Activated naive CD8-positive, alpha-beta T cell treated with anti-CD3 and anti-CD28 coated beads, Interleukin-2, amount 10 ng/mL, durations not matched to agents 7 days and 5 days (primary cell): ENCODE measurements at regions not wholly inside any gene's neighbourhood (a gene's known extent, or its start where the extent isn't known, plus 50 kb on each side); places are given as distances from the start of the nearest gene placed in this dataset.

Experiments used
- ATAC-seq: fragments of 150-1000 bp; cut with Tn5 transposase; one replicate; pipeline ENCODE4 v1.10.0; 2021; ENCODE audit warnings: low read depth, moderate library complexity
- POLR2A ChIA-PET: fragments of 350-600 bp; sonication (Branson Sonifier 250); formaldehyde crosslinking; loops from one replicate; lab custom pipeline; 2021; ENCODE audit warnings: antibody characterized with exemption; lab: Charles Lee
- DNase-seq: peaks from one replicate; pipeline ENCODE4 v3.0.0; 2021
- H3K27ac Mint-ChIP-seq: one replicate; pipeline ENCODE4 v1.8.0; 2022; ENCODE audit warnings: mild to moderate bottlenecking, mixed read lengths
- H3K27me3 Mint-ChIP-seq: one replicate; pipeline ENCODE4 v1.8.0; 2022; ENCODE audit warnings: mild to moderate bottlenecking, moderate library complexity, mixed read lengths
- H3K36me3 Mint-ChIP-seq: one replicate; pipeline ENCODE4 v1.8.0; 2021; ENCODE audit warnings: mild to moderate bottlenecking, mixed read lengths
- H3K4me1 Mint-ChIP-seq: one replicate; pipeline ENCODE4 v1.8.0; 2021; ENCODE audit warnings: mixed read lengths
- H3K4me3 Mint-ChIP-seq: one replicate; pipeline ENCODE4 v1.8.0; 2022; ENCODE audit warnings: mild to moderate bottlenecking, moderate library complexity, mixed read lengths
- H3K9me3 Mint-ChIP-seq: one replicate; pipeline ENCODE4 v1.8.0; 2021; ENCODE audit warnings: mixed read lengths

- DNase-seq (no peak), ATAC-seq (no peak)
- H3K36me3 Mint-ChIP-seq, result peaks cover 4% of the 10 kb centered on the region
- peaks cover 1% of the 10 kb centered on the region for H3K4me1 Mint-ChIP-seq
- no peak overlapping the region for H3K27ac Mint-ChIP-seq
- H3K4me3 Mint-ChIP-seq, result no peak overlapping the region
- H3K27me3 Mint-ChIP-seq, result no peaks in the 10 kb centered on the region
- H3K9me3 Mint-ChIP-seq, result peaks cover 9% of the 10 kb centered on the region
- POLR2A ChIA-PET, result no interaction called here
Measured at GRCh38 chr14:98536256-98536655, 735.7 kb downstream of the BCL11B start.

GRCh38 chr14:98542316-98542715, 729.7 kb downstream of the BCL11B start:
- ATAC-seq, result no peak

GRCh38 chr14:98543074-98543473, 728.9 kb downstream of the BCL11B start:
- peaks cover 3% of the 10 kb centered on the region for H3K36me3 Mint-ChIP-seq
- peaks cover 2% of the 10 kb centered on the region for H3K4me1 Mint-ChIP-seq
- ATAC-seq (no peak), DNase-seq (no peak)
- POLR2A ChIA-PET, result no interaction called here
- no peak overlapping the region for H3K4me3 Mint-ChIP-seq
- no peak overlapping the region for H3K27ac Mint-ChIP-seq
- peaks cover 2% of the 10 kb centered on the region for H3K27me3 Mint-ChIP-seq
- H3K9me3 Mint-ChIP-seq, result peaks cover 2% of the 10 kb centered on the region

More at GRCh38 chr14:98542316-98542715, 729.7 kb downstream of the BCL11B start:
- POLR2A ChIA-PET, result no interaction called here
- H3K27ac Mint-ChIP-seq, result no peak overlapping the region
- H3K27me3 Mint-ChIP-seq, result peaks cover 2% of the 10 kb centered on the region
- no peak overlapping the region for H3K4me3 Mint-ChIP-seq
- DNase-seq, result no peak
- H3K4me1 Mint-ChIP-seq, result no peaks in the 10 kb centered on the region
- peaks cover 4% of the 10 kb centered on the region for H3K36me3 Mint-ChIP-seq
- peaks cover 5% of the 10 kb centered on the region for H3K9me3 Mint-ChIP-seq

GRCh38 chr14:98544174-98544573, 727.8 kb downstream of the BCL11B start:
- no peaks in the 10 kb centered on the region for H3K36me3 Mint-ChIP-seq
- no peak for ATAC-seq
- no peak overlapping the region for H3K4me3 Mint-ChIP-seq
- peaks cover 3% of the 10 kb centered on the region for H3K4me1 Mint-ChIP-seq
- POLR2A ChIA-PET, result no interaction called here
- H3K27me3 Mint-ChIP-seq, result peaks cover 2% of the 10 kb centered on the region
- H3K9me3 Mint-ChIP-seq, result no peaks in the 10 kb centered on the region
- DNase-seq, result no peak
- no peak overlapping the region for H3K27ac Mint-ChIP-seq

GRCh38 chr14:98545181-98545580, 726.8 kb downstream of the BCL11B start:
- H3K4me1 Mint-ChIP-seq, result peaks cover 3% of the 10 kb centered on the region
- peaks cover 2% of the 10 kb centered on the region for H3K27me3 Mint-ChIP-seq
- H3K9me3 Mint-ChIP-seq, result no peaks in the 10 kb centered on the region
- ATAC-seq, result no peak
- H3K27ac Mint-ChIP-seq, result no peak overlapping the region
- DNase-seq, result no peak
- no peak overlapping the region for H3K4me3 Mint-ChIP-seq
- POLR2A ChIA-PET, result no interaction called here
- no peaks in the 10 kb centered on the region for H3K36me3 Mint-ChIP-seq

GRCh38 chr14:98548071-98548686, 723.8 kb downstream of the BCL11B start:
- POLR2A ChIA-PET, result no interaction called here
- no peak overlapping the region for H3K27ac Mint-ChIP-seq
- no peak for ATAC-seq

GRCh38 chr14:98551028-98551427, 721.0 kb downstream of the BCL11B start:
- Mint-ChIP-seq H3K36me3 (no peaks in the 10 kb centered on the region), H3K9me3 (no peaks in the 10 kb centered on the region), H3K4me1 (peaks cover 3% of the 10 kb centered on the region), H3K27me3 (no peaks in the 10 kb centered on the region), H3K4me3 (no peak overlapping the region), H3K27ac (no peak overlapping the region)
- ATAC-seq, result no peak
- DNase-seq, result no peak
- POLR2A ChIA-PET, result no interaction called here

More at GRCh38 chr14:98548071-98548686, 723.8 kb downstream of the BCL11B start:
- Mint-ChIP-seq H3K9me3 (no peaks in the 10 kb centered on the region), H3K36me3 (no peaks in the 10 kb centered on the region), H3K4me3 (no peak overlapping the region), H3K27me3 (peaks cover 2% of the 10 kb centered on the region), H3K4me1 (peaks cover 3% of the 10 kb centered on the region)
- no peak for DNase-seq

GRCh38 chr14:98555440-98555839, 716.6 kb downstream of the BCL11B start:
- no peaks in the 10 kb centered on the region for H3K36me3 Mint-ChIP-seq
- H3K4me1 Mint-ChIP-seq, result no peaks in the 10 kb centered on the region
- H3K27ac Mint-ChIP-seq, result no peak overlapping the region
- H3K4me3 Mint-ChIP-seq, result no peak overlapping the region
- DNase-seq (no peak), ATAC-seq (no peak)
- peaks cover 2% of the 10 kb centered on the region for H3K27me3 Mint-ChIP-seq
- POLR2A ChIA-PET, result no interaction called here
- H3K9me3 Mint-ChIP-seq, result peaks cover 8% of the 10 kb centered on the region

- DNase-seq, result no peak
- Mint-ChIP-seq H3K4me3 (no peak overlapping the region), H3K36me3 (peaks cover 4% of the 10 kb centered on the region), H3K27ac (no peak overlapping the region), H3K4me1 (no peaks in the 10 kb centered on the region), H3K9me3 (peaks cover 5% of the 10 kb centered on the region), H3K27me3 (no peaks in the 10 kb centered on the region)
- ATAC-seq, result no peak
- POLR2A ChIA-PET, result no interaction called here
Measured at GRCh38 chr14:98564006-98564405, 708.0 kb downstream of the BCL11B start.

- POLR2A ChIA-PET, result no interaction called here
- no peak for ATAC-seq
Measured at GRCh38 chr14:98564541-98564940, 707.5 kb downstream of the BCL11B start.

GRCh38 chr14:98571104-98571503, 700.9 kb downstream of the BCL11B start:
- H3K27me3 Mint-ChIP-seq, result no peaks in the 10 kb centered on the region
- no peaks in the 10 kb centered on the region for H3K4me1 Mint-ChIP-seq
- no peaks in the 10 kb centered on the region for H3K36me3 Mint-ChIP-seq
- POLR2A ChIA-PET, result no interaction called here
- DNase-seq, result no peak
- H3K4me3 Mint-ChIP-seq, result no peak overlapping the region
- no peak for ATAC-seq
- H3K27ac Mint-ChIP-seq, result no peak overlapping the region
- H3K9me3 Mint-ChIP-seq, result peaks cover 4% of the 10 kb centered on the region

More at GRCh38 chr14:98564541-98564940, 707.5 kb downstream of the BCL11B start:
- H3K4me1 Mint-ChIP-seq, result no peaks in the 10 kb centered on the region
- H3K4me3 Mint-ChIP-seq, result no peak overlapping the region
- no peak overlapping the region for H3K27ac Mint-ChIP-seq
- H3K9me3 Mint-ChIP-seq, result peaks cover 3% of the 10 kb centered on the region
- DNase-seq, result no peak
- H3K27me3 Mint-ChIP-seq, result no peaks in the 10 kb centered on the region
- peaks cover 4% of the 10 kb centered on the region for H3K36me3 Mint-ChIP-seq

- no peak for ATAC-seq
- Mint-ChIP-seq H3K27ac (no peak overlapping the region), H3K36me3 (no peaks in the 10 kb centered on the region), H3K27me3 (peaks cover 3% of the 10 kb centered on the region), H3K9me3 (peaks cover 4% of the 10 kb centered on the region), H3K4me1 (no peaks in the 10 kb centered on the region), H3K4me3 (no peak overlapping the region)
- POLR2A ChIA-PET, result no interaction called here
- no peak for DNase-seq
Measured at GRCh38 chr14:98573082-98573481, 698.9 kb downstream of the BCL11B start.

- no peaks in the 10 kb centered on the region for H3K9me3 Mint-ChIP-seq
- peaks cover 3% of the 10 kb centered on the region for H3K27me3 Mint-ChIP-seq
- ATAC-seq (no peak), DNase-seq (no peak)
- H3K4me1 Mint-ChIP-seq, result no peaks in the 10 kb centered on the region
- no peak overlapping the region for H3K4me3 Mint-ChIP-seq
- no peaks in the 10 kb centered on the region for H3K36me3 Mint-ChIP-seq
- POLR2A ChIA-PET, result no interaction called here
- no peak overlapping the region for H3K27ac Mint-ChIP-seq
Measured at GRCh38 chr14:98576463-98576862, 695.5 kb downstream of the BCL11B start.

GRCh38 chr14:98578204-98578603, 693.8 kb downstream of the BCL11B start:
- DNase-seq (no peak), ATAC-seq (no peak)
- Mint-ChIP-seq H3K36me3 (no peaks in the 10 kb centered on the region), H3K9me3 (no peaks in the 10 kb centered on the region), H3K27me3 (peaks cover 8% of the 10 kb centered on the region), H3K27ac (no peak overlapping the region), H3K4me3 (no peak overlapping the region), H3K4me1 (no peaks in the 10 kb centered on the region)
- POLR2A ChIA-PET, result no interaction called here
